ENCODE measurements at regions not wholly inside any gene's neighbourhood (a gene's known extent, or its start where the extent isn't known, plus 50 kb on each side); places are given as distances from the start of the nearest gene placed in this dataset.

GRCh38 chr21:15366555-15366954, 301.8 kb upstream of the NRIP1 start:
- Histone ChIP-seq H3K4me3 (ENCODE audit: low read length in 3 of 3) (no peak overlapping the region), H3K27me3 (ENCODE audit: control insufficient read depth, insufficient read depth, low read length) (no peaks in the 10 kb centered on the region), H3K9me3 (ENCODE audit: control insufficient read depth in 2 of 3, insufficient read depth in 1 of 3, low read length in 3 of 3) (peaks cover 0 to 1% (median 0%) of the 10 kb centered on the region in 3 donors), H3K36me3 (ENCODE audit: control insufficient read depth in 2 of 3, insufficient read depth in 3 of 3, low read length in 3 of 3) (no peaks in the 10 kb centered on the region), H3K4me1 (ENCODE audit: control insufficient read depth in 2 of 3, insufficient read depth in 2 of 3, low read depth in 1 of 3, low read length in 3 of 3) (no peaks in the 10 kb centered on the region), H3K27ac (ENCODE audit: low read depth in 2 of 2, low read length in 2 of 2) (no peak overlapping the region), H3K9ac (ENCODE audit: low read length in 3 of 3) (no peak overlapping the region)
- no peak for TF ChIP-seq CTCF (IDR thresholded peaks at IDR 0.05; ENCODE audit: borderline replicate concordance, extremely low read depth, insufficient read depth)
- intact Hi-C loops (cut with DNase I) = no loop called here
- FAIRE-seq (no peak), DNase-seq (peak in 2 of 5 donors; percentile 36 to 72)

- no peak overlapping the region for H3K9ac ChIP-seq (ENCODE audit: low read length in 3 of 3)
- DNase-seq = no peak
- no peak overlapping the region for H3K4me3 ChIP-seq (ENCODE audit: low read length in 3 of 3)
- FAIRE-seq = no peak
- H3K9me3 ChIP-seq (ENCODE audit: control insufficient read depth in 2 of 3, insufficient read depth in 1 of 3, low read length in 3 of 3) = peaks cover 0 to 1% (median 0%) of the 10 kb centered on the region in 3 donors
- no peak overlapping the region for H3K27ac ChIP-seq (ENCODE audit: low read depth in 2 of 2, low read length in 2 of 2)
- intact Hi-C loops (cut with DNase I) = no loop called here
- H3K4me1 ChIP-seq (ENCODE audit: control insufficient read depth in 2 of 3, insufficient read depth in 2 of 3, low read depth in 1 of 3, low read length in 3 of 3) = no peaks in the 10 kb centered on the region
- no peaks in the 10 kb centered on the region for H3K27me3 ChIP-seq (ENCODE audit: control insufficient read depth, insufficient read depth, low read length)
- TF ChIP-seq CTCF (IDR thresholded peaks at IDR 0.05; ENCODE audit: borderline replicate concordance, extremely low read depth, insufficient read depth) = no peak
- H3K36me3 ChIP-seq (ENCODE audit: control insufficient read depth in 2 of 3, insufficient read depth in 3 of 3, low read length in 3 of 3) = no peaks in the 10 kb centered on the region
Observed at GRCh38 chr21:15367061-15367626, 302.3 kb upstream of the NRIP1 start.

- FAIRE-seq (no peak), DNase-seq (peak in 1 of 5 donors; percentile 19)
- Histone ChIP-seq H3K36me3 (ENCODE audit: control insufficient read depth in 2 of 3, insufficient read depth in 3 of 3, low read length in 3 of 3) (no peaks in the 10 kb centered on the region), H3K27me3 (ENCODE audit: control insufficient read depth, insufficient read depth, low read length) (no peaks in the 10 kb centered on the region), H3K9ac (ENCODE audit: low read length in 3 of 3) (no peak overlapping the region), H3K4me1 (ENCODE audit: control insufficient read depth in 2 of 3, insufficient read depth in 2 of 3, low read depth in 1 of 3, low read length in 3 of 3) (no peaks in the 10 kb centered on the region), H3K4me3 (ENCODE audit: low read length in 3 of 3) (no peak overlapping the region), H3K27ac (ENCODE audit: low read depth in 2 of 2, low read length in 2 of 2) (no peak overlapping the region), H3K9me3 (ENCODE audit: control insufficient read depth in 2 of 3, insufficient read depth in 1 of 3, low read length in 3 of 3) (peaks cover 0 to 1% (median 0%) of the 10 kb centered on the region in 3 donors)
- no peak for TF ChIP-seq CTCF (IDR thresholded peaks at IDR 0.05; ENCODE audit: borderline replicate concordance, extremely low read depth, insufficient read depth)
- intact Hi-C loops (cut with DNase I) = no loop called here
Observed at GRCh38 chr21:15370462-15370975, 305.7 kb upstream of the NRIP1 start.

- Histone ChIP-seq H3K27ac (ENCODE audit: low read depth in 2 of 2, low read length in 2 of 2) (no peak overlapping the region), H3K4me3 (ENCODE audit: low read length in 3 of 3) (no peak overlapping the region), H3K9me3 (ENCODE audit: control insufficient read depth in 2 of 3, insufficient read depth in 1 of 3, low read length in 3 of 3) (no peaks in the 10 kb centered on the region), H3K9ac (ENCODE audit: low read length in 3 of 3) (no peak overlapping the region), H3K4me1 (ENCODE audit: control insufficient read depth in 2 of 3, insufficient read depth in 2 of 3, low read depth in 1 of 3, low read length in 3 of 3) (no peaks in the 10 kb centered on the region), H3K27me3 (ENCODE audit: control insufficient read depth, insufficient read depth, low read length) (no peaks in the 10 kb centered on the region), H3K36me3 (ENCODE audit: control insufficient read depth in 2 of 3, insufficient read depth in 3 of 3, low read length in 3 of 3) (no peaks in the 10 kb centered on the region)
- TF ChIP-seq CTCF (IDR thresholded peaks at IDR 0.05; ENCODE audit: borderline replicate concordance, extremely low read depth, insufficient read depth) = no peak
- DNase-seq (peak in 2 of 5 donors; percentile 51 to 64), FAIRE-seq (no peak)
- intact Hi-C loops (cut with DNase I) = no loop called here
Observed at GRCh38 chr21:15373941-15374340, 309.1 kb upstream of the NRIP1 start.

All from kidney (tissue), 13 donors.